ENCODE measurements at regions not wholly inside any gene's neighbourhood (a gene's known extent, or its start where the extent isn't known, plus 50 kb on each side); places are given as distances from the start of the nearest gene placed in this dataset.

GRCh38 chr6:54574671-54575070 is 266.4 kb downstream of the TINAG start:
- no peak for DNase-seq

- no peak for DNase-seq
These were observed 268.3 kb upstream of the FAM83B start for GRCh38 chr6:54578261-54578660.

- DNase-seq: no peak
These were observed 267.6 kb upstream of the FAM83B start for GRCh38 chr6:54579011-54579410.

- peak; percentile 54 for DNase-seq
These were observed 260.3 kb upstream of the FAM83B start for GRCh38 chr6:54586251-54586650.

- DNase-seq: no peak
These were observed 259.3 kb upstream of the FAM83B start for GRCh38 chr6:54587277-54587676.

GRCh38 chr6:54588176-54588575 is 258.4 kb upstream of the FAM83B start:
- no peak for DNase-seq

GRCh38 chr6:54595844-54596243 is 250.7 kb upstream of the FAM83B start:
- DNase-seq: peak; percentile 71

GRCh38 chr6:54598787-54599313 is 247.7 kb upstream of the FAM83B start:
- no peak for DNase-seq

- no peak for DNase-seq
These were observed 244.8 kb upstream of the FAM83B start for GRCh38 chr6:54601600-54602300.

- DNase-seq: no peak
These were observed 244.0 kb upstream of the FAM83B start for GRCh38 chr6:54602591-54602990.

GRCh38 chr6:54609981-54610380 is 236.6 kb upstream of the FAM83B start:
- DNase-seq: no peak

- no peak for DNase-seq
These were observed 233.0 kb upstream of the FAM83B start for GRCh38 chr6:54613596-54613995.

- DNase-seq: no peak
These were observed 231.9 kb upstream of the FAM83B start for GRCh38 chr6:54614499-54615195.

GRCh38 chr6:54617730-54618129 is 228.8 kb upstream of the FAM83B start:
- DNase-seq: peak; percentile 96

- no peak for DNase-seq
These were observed 228.0 kb upstream of the FAM83B start for GRCh38 chr6:54618572-54618971.

GRCh38 chr6:54619102-54619501 is 227.5 kb upstream of the FAM83B start:
- no peak for DNase-seq

- peak; percentile 5 for DNase-seq
These were observed 225.3 kb upstream of the FAM83B start for GRCh38 chr6:54621285-54621684.

- no peak for DNase-seq
These were observed 222.4 kb upstream of the FAM83B start for GRCh38 chr6:54624216-54624615.

- no peak for DNase-seq
These were observed 221.8 kb upstream of the FAM83B start for GRCh38 chr6:54624779-54625178.

- no peak for DNase-seq
These were observed 217.4 kb upstream of the FAM83B start for GRCh38 chr6:54629131-54629530.

GRCh38 chr6:54632984-54633565 is 213.5 kb upstream of the FAM83B start:
- no peak for DNase-seq

- DNase-seq: no peak
These were observed 213.0 kb upstream of the FAM83B start for GRCh38 chr6:54633601-54634000.

- DNase-seq: no peak
These were observed 205.7 kb upstream of the FAM83B start for GRCh38 chr6:54640911-54641310.
